Transverse colon (tissue), 4 donors: ENCODE measurements at regions not wholly inside any gene's neighbourhood (a gene's known extent, or its start where the extent isn't known, plus 50 kb on each side); places are given as distances from the start of the nearest gene placed in this dataset.
"Not testable (repeated sequence)": the region's sequence is repeated elsewhere in the genome, so short reads cannot be mapped to it uniquely, and the experiment has no call there.

Experiments used
- CTCF ChIP-seq, 5 experiments: fragments of 200-600 bp in 3 of 5; fragments of 450-650 bp in 2 of 5; sonication (generic) in 3 of 5; IDR thresholded peaks; 1 replicate in 2 of 5; 2 replicates in 3 of 5; pipeline ENCODE4 v1.5.1; 2016 to 2017; ENCODE audit warnings: antibody characterized with exemption in 5 of 5, inconsistent platforms in 3 of 5, mild to moderate bottlenecking in 2 of 5, moderate library complexity in 1 of 5
- POLR2A ChIP-seq: fragments of 450-650 bp; IDR thresholded peaks from one replicate; pipeline ENCODE4 v1.6.1; 2016; ENCODE audit warnings: antibody characterized with exemption, mild to moderate bottlenecking, moderate library complexity
- POLR2AphosphoS5 ChIP-seq, 3 donors: sonication (generic); formaldehyde crosslinking; IDR thresholded peaks; one replicate each; pipeline ENCODE4 v1.6.1; 2016; ENCODE audit warnings: antibody characterized with exemption in 3 of 3

- not testable (repeated sequence) for TF ChIP-seq POLR2AphosphoS5 (IDR thresholded peaks at IDR 0.05); CTCF (IDR thresholded peaks at IDR 0.05); POLR2A
Observed at GRCh38 chrX:92215011-92215410, 435.8 kb downstream of the PCDH11X start.
